Upper lobe of right lung (tissue), 1 donor: ENCODE measurements at regions not wholly inside any gene's neighbourhood (a gene's known extent, or its start where the extent isn't known, plus 50 kb on each side); places are given as distances from the start of the nearest gene placed in this dataset.

Source experiments
- ATAC-seq: fragments of 200-7000 bp; cut with Tn5 transposase; one replicate; pipeline ENCODE4 v1.9.1; 2020; ENCODE audit warnings: mild to moderate bottlenecking, moderate library complexity
- DNase-seq: peaks from one replicate; pipeline ENCODE4 v3.0.0-alpha.2; 2020
- H3K27ac ChIP-seq: fragments of 200-600 bp; one replicate; pipeline ENCODE4 v1.8.0; 2022
- H3K27me3 ChIP-seq: fragments of 200-600 bp; one replicate; pipeline ENCODE4 v1.8.0; 2022; ENCODE audit warnings: mild to moderate bottlenecking
- H3K36me3 ChIP-seq: fragments of 200-600 bp; one replicate; pipeline ENCODE4 v1.8.0; 2022
- H3K4me1 ChIP-seq: fragments of 200-600 bp; one replicate; pipeline ENCODE4 v1.8.0; 2022
- H3K4me3 ChIP-seq: fragments of 200-600 bp; one replicate; pipeline ENCODE4 v1.8.0; 2022; ENCODE audit warnings: mild to moderate bottlenecking
- H3K9me3 ChIP-seq: fragments of 200-600 bp; one replicate; pipeline ENCODE4 v1.8.0; 2022
- CTCF ChIP-seq: fragments of 200-600 bp; IDR thresholded peaks from one replicate; pipeline ENCODE4 v1.8.0; 2022; ENCODE audit warnings: antibody characterized with exemption
- intact Hi-C: fragments of 100-400 bp; cut with DNase I; formaldehyde crosslinking; loops from one replicate; pipeline ENCODE4 v1.11.0; 2022
- donor health status: DM: no; HTN: yes; CAD: no; lungs with severe emphysema.

DNA sequence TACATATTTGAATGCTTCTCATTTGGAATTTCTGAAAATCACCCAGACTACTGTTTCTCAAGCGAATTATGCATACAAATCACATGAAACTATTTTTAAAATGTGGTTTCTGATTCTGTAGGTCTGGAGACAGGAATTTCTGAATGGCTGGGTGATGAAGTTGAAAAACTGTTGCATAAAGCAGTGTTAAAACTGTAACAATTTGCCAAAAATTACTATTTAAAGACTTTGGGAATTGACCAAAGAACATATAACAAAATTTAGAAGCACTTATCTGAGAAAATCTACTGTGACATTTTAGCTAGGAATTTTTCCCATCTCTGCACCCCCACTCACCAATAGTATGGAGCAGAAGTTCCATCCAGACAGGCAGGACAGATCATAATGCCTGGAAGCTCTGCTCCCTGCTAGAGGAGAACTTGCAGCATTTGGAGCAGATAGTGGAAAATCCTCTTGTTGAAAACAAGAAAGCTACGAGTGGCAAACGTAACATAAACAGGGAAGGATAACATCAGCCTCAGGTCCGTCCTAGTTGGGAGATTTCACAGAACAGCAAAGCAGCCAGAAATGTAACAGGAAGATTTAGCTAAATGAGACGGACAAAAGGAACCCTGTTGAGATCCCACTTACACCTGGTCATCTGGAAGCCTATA is 132.3 kb upstream of the MCTP2 start:
- H3K4me1 ChIP-seq = no peaks in the 10 kb centered on the region
- H3K4me3 ChIP-seq = no peak overlapping the region
- H3K36me3 ChIP-seq = no peaks in the 10 kb centered on the region
- no peak for TF ChIP-seq CTCF
- intact Hi-C loops = no loop called here
- H3K27ac ChIP-seq = no peak overlapping the region
- DNase-seq (no peak), ATAC-seq (no peak)
- H3K27me3 ChIP-seq = peaks cover 4% of the 10 kb centered on the region
- H3K9me3 ChIP-seq = no peaks in the 10 kb centered on the region

DNA sequence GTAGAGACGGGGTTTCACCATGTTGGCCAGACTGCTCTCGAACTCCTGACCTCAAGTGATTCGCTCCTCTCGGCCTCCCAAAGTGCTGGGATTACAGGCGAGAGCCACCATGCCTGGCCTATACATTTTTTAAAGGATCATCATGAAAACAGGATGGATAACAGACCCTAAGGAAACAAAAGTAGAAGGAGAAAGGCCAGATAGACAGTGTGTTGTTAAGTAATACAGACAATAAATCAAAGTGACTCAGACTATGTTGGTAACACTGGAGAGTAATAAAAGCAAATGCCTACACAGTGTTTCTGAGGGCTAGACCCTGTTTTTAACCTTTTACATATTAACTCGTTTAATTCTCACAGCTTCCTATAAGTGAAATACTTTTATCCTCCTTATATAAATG is 133.8 kb upstream of the MCTP2 start:
- intact Hi-C loops = no loop called here
- no peak for TF ChIP-seq CTCF
- no peak overlapping the region for H3K27ac ChIP-seq

DNA sequence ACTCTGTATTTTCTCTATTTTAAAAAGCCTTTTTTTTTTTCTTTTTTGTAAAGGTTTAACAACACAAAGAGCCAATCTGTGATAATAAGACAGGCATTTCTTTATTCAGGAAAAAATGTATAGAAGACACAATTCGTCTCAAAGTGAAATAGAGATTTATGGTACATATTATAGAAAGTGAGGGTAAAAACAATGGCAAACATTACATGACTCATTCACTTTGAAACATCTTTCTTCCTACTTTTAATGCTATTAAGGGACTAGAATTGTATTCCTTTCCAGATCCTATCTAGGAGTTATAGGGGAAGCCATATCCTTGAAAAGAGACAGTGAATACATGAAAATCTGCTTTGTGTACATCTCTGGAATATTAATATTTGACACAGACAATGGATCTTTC is 137.1 kb upstream of the MCTP2 start:
- no peak for ATAC-seq
- Histone ChIP-seq H3K27ac (no peak overlapping the region), H3K27me3 (no peaks in the 10 kb centered on the region), H3K9me3 (no peaks in the 10 kb centered on the region), H3K4me1 (no peaks in the 10 kb centered on the region), H3K36me3 (no peaks in the 10 kb centered on the region), H3K4me3 (no peak overlapping the region)
- TF ChIP-seq CTCF = no peak
- DNase-seq = no peak
- intact Hi-C loops = no loop called here

More for the DNA sequence above, 133.8 kb upstream of the MCTP2 start:
- Histone ChIP-seq H3K9me3 (no peaks in the 10 kb centered on the region), H3K4me3 (no peak overlapping the region), H3K27me3 (no peaks in the 10 kb centered on the region), H3K4me1 (no peaks in the 10 kb centered on the region), H3K36me3 (no peaks in the 10 kb centered on the region)
- DNase-seq = no peak
- ATAC-seq = no peak

GRCh38 chr15:94086341-94086740 is 145.0 kb upstream of the MCTP2 start:
- ATAC-seq (no peak), DNase-seq (no peak)
- no peak overlapping the region for H3K27ac ChIP-seq
- no peak overlapping the region for H3K4me3 ChIP-seq
- intact Hi-C loops = no loop called here
- no peaks in the 10 kb centered on the region for H3K4me1 ChIP-seq
- no peaks in the 10 kb centered on the region for H3K9me3 ChIP-seq
- TF ChIP-seq CTCF = no peak
- no peaks in the 10 kb centered on the region for H3K36me3 ChIP-seq
- no peaks in the 10 kb centered on the region for H3K27me3 ChIP-seq

GRCh38 chr15:94083467-94084052 is 147.8 kb upstream of the MCTP2 start:
- Histone ChIP-seq H3K4me1 (no peaks in the 10 kb centered on the region), H3K27ac (no peak overlapping the region), H3K36me3 (no peaks in the 10 kb centered on the region), H3K27me3 (no peaks in the 10 kb centered on the region), H3K9me3 (no peaks in the 10 kb centered on the region), H3K4me3 (no peak overlapping the region)
- intact Hi-C loops = no loop called here
- no peak for DNase-seq
- ATAC-seq = no peak
- no peak for TF ChIP-seq CTCF
